SU-DHL-6 (cell line): ENCODE measurements at regions not wholly inside any gene's neighbourhood (a gene's known extent, or its start where the extent isn't known, plus 50 kb on each side); places are given as distances from the start of the nearest gene placed in this dataset.

Experiments used
- CTCF ChIP-seq: fragments of 200-600 bp; sonication (generic); IDR thresholded peaks from one replicate; pipeline ENCODE4 v1.5.1; 2017; ENCODE audit warnings: antibody characterized with exemption, mild to moderate bottlenecking, low read length, moderate library complexity; ENCODE audit not compliant: insufficient read depth, poor library complexity, severe bottlenecking
- EZH2phosphoT487 ChIP-seq: fragments of 200-600 bp; sonication (generic), shearing (Covaris generic); conservative IDR thresholded peaks from 2 replicates; pipeline ENCODE4 v1.6.1; 2018; ENCODE audit warnings: mild to moderate bottlenecking, antibody characterized with exemption, low read length, moderate library complexity, mixed read lengths

DNA sequence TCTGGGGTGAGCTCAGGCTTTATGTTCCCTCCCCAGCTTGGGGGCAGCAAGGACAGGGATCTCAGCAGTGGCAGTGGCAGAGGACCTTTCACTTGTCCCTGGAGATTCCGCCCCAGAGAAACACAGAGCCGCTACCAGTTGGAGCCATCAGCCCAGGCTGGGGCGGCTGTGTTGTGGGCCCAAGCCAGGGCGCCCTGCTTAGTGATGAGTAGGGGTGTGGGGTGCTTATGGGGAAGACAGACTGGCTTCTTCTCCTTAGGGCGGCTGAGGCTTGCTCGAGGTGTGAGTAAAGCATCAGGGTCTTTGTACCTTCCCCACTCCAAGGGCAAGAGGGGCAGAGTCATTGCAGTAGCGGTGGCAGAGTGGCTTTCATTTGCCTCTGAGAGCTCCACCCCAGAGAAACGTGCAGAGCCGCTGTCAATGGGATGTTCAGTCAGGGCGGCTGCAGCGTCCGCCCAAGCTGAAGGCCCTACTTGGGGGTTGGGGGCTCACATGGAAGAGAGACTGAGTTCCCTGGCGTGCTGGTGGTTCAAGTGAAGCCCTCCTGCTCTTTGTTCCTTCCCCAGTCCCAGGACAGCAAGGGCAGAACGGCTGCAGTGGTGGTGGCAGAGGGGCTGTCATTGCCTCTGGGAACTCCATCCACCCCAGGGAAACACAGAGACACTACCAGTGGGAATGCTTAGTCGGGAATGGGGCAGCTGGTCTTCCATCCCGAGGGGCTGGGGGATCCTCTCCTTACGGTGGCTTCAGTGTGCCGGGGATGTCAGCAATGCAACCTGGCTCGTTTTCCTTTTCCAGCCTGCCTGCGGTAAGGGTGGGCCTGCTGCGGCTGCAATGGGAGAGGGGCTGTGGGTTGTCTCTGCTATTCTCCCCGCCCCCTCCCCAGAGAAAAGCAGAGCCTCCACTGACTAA, 2142.5 kb upstream of the TENM3 start:
- TF ChIP-seq CTCF (no peak), EZH2phosphoT487 (no peak)
